GM13976 (cell line): ENCODE measurements at regions not wholly inside any gene's neighbourhood (a gene's known extent, or its start where the extent isn't known, plus 50 kb on each side); places are given as distances from the start of the nearest gene placed in this dataset.

ENCODE experiments used
- DNase-seq: peaks from one replicate; pipeline ENCODE4 v3.0.0; 2012; ENCODE audit warnings: low spot score
- CTCF ChIP-seq: IDR thresholded peaks from 2 replicates; pipeline ENCODE4 v1.5.1; 2012; ENCODE audit warnings: borderline replicate concordance, mild to moderate bottlenecking; ENCODE audit not compliant: insufficient read depth; ENCODE audit errors: extremely low read depth, missing control alignments, control extremely low read depth
- in situ Hi-C: fragments of 300-500 bp; cut with MboI; formaldehyde crosslinking; loops from one replicate; pipeline ENCODE4 v1.12.0; 2022; ENCODE audit warnings: low sequenced_read_pairs, mixed read lengths, inconsistent platforms; ENCODE audit not compliant: unreplicated experiment

- TF ChIP-seq CTCF, result no peak
- DNase-seq, result no peak
- in situ Hi-C loops, result no loop called here
Measured at GRCh38 chr1:94736073-94736472, 84.1 kb upstream of the SLC44A3 start.

GRCh38 chr1:94734963-94735901 lies 84.9 kb upstream of the SLC44A3 start:
- TF ChIP-seq CTCF, result no peak
- in situ Hi-C loops, result no loop called here
- DNase-seq, result no peak

GRCh38 chr1:94731891-94732290 lies 88.3 kb upstream of the SLC44A3 start:
- no peak for TF ChIP-seq CTCF
- in situ Hi-C loops, result no loop called here
- no peak for DNase-seq

- no peak for TF ChIP-seq CTCF
- no peak for DNase-seq
- in situ Hi-C loops, result no loop called here
Measured at GRCh38 chr1:94730450-94730849, 89.7 kb upstream of the SLC44A3 start.

GRCh38 chr1:94729267-94729666 lies 90.9 kb upstream of the SLC44A3 start:
- in situ Hi-C loops, result no loop called here
- no peak for TF ChIP-seq CTCF
- DNase-seq, result no peak

GRCh38 chr1:94727846-94728715 lies 92.1 kb upstream of the SLC44A3 start:
- in situ Hi-C loops, result no loop called here
- DNase-seq, result no peak
- no peak for TF ChIP-seq CTCF
